ENCODE measurements at regions not wholly inside any gene's neighbourhood (a gene's known extent, or its start where the extent isn't known, plus 50 kb on each side); places are given as distances from the start of the nearest gene placed in this dataset.

DNA sequence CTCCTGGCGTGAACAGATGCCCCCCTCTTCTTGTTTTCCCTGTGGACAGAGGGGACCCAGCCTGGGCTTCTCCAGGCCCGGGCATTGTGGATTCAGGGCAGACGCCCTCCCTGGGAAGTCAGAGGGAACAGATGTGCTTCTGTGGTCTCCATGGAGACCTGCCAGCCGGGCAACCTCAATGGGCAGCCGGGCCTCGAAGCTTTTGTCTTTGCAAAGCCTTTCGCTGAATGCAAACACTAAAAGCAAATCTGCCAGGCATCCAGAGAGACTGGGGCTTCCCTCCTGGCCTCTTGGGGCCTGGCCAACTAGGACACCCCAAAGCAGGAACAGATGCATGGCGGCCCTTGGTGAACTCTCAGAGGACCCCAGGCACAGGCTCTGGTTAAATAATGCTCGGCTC lies 370.0 kb upstream of the SULF2 start:
- no peak for TF ChIP-seq SP1 (IDR thresholded peaks at IDR 0.05)
- TF ChIP-seq L3MBTL2 (conservative IDR thresholded peaks at IDR 0.05): no peak

All from HEK293T (cell line).